DMS114 treated with DMSO at 0.1 percent for 48 hours (cell line): ENCODE measurements at regions not wholly inside any gene's neighbourhood (a gene's known extent, or its start where the extent isn't known, plus 50 kb on each side); places are given as distances from the start of the nearest gene placed in this dataset.
"Not testable (repeated sequence)": the region's sequence is repeated elsewhere in the genome, so short reads cannot be mapped to it uniquely, and the experiment has no call there.

Source experiments
- DNase-seq: peaks from one replicate; lab custom pipeline; 2025; ENCODE audit not compliant: unreplicated experiment; lab: John Stamatoyannopoulos, UW

DNA sequence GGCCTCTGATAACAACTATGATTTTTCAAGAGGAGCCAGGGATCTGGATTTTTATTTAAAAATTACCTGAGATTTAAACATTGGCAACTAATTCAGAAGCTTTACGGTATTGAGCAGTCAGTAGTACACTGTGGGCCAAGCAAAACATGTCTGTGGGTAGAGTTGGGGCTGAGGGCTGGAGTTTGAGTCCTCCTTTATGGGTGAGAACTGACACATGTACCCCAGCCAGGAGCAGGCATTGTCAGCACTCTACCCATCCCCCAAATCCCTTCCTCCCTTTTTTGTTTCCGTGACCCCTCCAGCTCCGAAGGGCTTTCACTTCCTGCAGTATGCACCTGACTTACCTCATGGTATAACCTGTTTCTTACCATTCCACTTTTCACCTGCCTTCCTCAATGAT is 131.4 kb downstream of the SNX5 start:
- no peak for DNase-seq

DNA sequence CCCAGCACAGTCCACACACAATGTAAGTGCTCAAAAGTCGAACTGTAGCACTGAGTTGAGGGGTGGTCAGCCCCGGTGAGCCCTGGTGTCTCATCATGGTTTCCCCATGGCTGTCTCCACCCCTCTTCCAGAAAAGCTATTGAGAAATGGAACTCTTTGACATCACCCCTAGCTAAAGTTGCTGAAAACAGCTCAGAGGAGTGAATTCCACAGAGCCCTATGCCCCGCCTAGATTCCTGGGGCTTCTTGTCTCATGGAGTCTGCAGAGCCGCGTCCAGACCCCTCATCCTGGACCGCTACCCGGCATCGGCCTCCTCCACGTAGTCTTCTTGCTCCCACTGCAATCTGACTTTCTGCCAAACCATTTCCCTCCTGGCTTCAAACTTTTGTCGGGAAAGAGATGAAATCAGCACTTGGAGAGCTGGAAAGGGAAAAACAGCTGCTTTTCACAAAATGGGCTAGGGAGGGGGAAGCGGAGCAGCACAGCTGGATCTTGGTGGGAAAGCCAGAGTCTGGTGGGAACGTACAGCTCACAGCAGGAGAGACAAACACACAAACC is 132.2 kb downstream of the SNX5 start:
- DNase-seq: no peak

DNA sequence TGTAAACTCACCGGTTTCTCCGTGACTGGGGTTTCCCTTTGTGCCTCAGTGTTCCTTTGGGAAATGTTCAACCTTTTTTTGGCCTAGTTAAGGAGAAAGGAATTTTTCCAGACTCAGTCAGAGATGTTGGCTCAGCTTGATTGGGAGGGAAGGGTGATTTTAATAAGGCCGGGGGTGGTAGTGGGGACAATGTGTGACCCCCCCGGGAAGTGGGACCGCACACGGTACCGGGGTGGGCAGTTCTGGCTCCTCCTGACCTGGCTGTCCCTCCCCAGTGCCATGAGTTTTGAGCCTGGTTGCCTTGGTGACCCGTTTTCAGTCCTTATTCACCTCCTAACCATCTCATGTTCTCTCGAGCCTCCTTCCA is 132.7 kb downstream of the SNX5 start:
- DNase-seq: no peak

DNA sequence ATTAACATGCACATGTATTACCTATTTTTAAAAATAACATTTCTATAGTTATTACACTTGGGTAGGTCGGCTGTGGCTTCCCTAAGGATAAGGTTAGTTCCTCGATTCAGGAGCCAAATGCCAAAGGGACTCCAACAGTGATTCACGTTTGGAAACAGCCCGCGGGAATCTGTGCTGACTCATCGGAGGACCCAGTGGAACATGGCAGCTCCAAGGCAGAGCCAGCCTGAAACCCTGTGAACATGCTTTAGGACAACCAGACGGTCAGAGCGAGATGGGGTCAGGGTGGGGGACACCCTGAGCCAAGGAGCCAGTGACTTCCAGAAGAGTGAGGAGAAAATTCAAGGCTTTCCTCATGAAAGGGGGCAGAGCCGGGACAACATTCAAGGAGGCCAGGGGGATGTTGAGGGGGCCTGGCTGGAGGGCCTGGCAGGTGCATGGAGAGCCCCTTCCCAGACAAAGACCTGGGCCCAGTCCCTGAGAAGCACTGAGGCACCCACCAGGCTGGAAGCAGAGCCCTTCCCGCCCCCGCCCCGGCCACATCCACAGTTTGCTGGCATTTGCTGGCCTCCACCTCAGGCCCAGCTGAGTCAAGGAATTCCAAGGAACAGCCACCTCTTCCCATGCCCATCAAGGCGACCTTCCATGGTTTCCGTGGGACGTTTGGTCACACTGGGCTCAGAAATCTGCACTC is 133.2 kb downstream of the SNX5 start:
- no peak for DNase-seq

DNA sequence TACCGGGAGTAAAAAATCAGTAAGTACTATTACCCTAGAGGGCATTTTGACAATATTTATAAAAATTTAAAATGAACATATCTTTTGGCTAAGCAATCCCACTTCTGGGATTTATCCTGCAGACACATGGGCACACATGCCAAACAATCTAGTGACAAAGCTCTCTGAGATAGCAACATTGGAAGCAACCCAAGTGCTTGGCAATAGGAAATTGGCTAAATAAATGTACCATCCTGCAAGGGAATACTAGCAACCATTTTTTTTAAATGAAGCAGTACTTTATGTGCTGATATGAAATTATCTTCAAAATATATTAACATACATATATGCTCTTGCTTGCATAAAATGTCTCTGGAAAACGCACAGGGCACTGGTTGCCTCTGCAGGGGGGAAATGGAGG is 133.8 kb downstream of the SNX5 start:
- DNase-seq: no peak

DNA sequence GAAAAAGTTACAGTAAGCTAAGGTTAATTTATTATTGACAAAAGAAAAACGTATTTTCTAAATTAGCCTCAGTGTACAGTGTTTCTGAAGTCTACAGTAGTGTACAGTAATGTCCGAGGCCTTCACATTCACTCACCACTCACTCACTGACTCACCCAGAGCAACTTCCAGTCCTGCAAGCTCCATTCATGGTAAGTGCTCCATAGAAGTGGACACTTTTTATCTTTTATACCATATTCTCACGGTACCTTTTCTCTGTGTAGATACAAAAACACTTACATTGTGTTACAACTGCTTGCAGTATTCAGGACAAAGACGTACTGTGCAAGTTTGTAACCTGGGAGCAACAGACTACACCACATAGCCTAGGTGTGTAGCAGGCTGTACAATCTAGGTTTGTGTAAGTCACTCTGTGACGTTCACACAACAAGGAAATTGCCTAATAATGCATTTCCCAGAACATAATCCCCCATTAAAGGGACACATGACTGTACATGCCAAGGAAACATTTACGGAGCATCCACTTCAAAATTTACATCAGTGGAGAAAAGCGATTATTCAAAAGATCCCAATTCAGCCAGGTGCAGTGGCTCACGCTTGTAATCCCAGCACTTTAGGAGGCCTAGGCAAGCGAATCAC is 133.4 kb downstream of the BANF2 start:
- no peak for DNase-seq

DNA sequence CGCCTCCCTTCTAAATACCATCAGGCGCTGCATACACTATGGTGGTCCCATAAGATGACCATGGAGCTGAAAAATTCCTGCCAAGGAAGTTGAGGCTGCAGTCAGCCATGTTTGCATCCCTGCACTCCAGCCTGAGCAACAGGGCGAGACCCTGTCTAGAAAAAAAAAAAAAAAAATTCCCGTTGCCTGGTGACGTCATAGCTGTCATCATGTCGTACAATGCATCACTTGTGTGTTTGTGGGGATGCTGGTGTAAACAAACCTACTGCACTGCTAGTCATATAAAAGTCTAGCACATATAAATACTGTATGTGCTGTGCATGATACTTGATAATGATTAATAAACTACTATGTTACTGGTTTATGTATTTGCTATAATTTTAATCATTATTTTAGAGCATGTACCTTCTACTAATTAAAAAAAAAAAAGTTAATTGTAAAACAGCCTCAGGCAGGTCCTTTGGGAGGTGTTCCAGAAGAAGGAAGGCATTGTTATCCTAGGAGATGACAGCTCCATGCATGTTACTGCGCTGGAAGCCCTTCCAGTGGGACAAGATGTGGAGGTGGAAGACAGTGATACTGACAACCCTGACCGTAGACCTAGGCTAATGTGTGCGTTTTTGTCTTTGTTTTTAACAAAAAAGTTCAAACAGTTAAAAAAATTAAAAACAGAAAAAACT is 132.6 kb downstream of the BANF2 start:
- DNase-seq: no peak

DNA sequence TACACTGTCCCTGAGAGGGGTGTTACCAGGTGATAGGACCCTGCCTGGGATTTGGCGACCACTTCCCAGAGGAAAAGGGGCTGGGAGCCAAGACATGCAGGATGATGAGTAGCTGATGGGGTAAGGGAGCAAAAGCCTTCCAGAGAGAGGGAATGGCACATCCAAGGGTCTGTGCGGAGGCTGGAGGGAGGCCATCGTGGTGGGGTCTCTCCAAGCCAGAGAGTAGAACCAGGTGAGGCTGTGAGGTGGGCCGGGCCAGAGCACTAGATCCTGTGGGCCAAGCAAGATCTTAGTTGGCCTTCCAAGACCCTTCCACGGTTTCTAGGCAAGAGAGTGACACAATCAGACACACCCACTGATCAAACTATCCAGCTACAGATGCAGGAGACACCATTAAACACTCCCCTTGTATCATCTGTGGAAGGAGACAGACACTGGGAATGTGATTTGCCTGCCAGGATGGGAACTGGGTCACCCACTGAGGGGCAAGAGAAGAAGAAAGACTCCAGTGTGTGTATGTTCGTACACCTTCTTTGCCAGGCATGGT is 128.9 kb downstream of the BANF2 start:
- no peak for DNase-seq

DNA sequence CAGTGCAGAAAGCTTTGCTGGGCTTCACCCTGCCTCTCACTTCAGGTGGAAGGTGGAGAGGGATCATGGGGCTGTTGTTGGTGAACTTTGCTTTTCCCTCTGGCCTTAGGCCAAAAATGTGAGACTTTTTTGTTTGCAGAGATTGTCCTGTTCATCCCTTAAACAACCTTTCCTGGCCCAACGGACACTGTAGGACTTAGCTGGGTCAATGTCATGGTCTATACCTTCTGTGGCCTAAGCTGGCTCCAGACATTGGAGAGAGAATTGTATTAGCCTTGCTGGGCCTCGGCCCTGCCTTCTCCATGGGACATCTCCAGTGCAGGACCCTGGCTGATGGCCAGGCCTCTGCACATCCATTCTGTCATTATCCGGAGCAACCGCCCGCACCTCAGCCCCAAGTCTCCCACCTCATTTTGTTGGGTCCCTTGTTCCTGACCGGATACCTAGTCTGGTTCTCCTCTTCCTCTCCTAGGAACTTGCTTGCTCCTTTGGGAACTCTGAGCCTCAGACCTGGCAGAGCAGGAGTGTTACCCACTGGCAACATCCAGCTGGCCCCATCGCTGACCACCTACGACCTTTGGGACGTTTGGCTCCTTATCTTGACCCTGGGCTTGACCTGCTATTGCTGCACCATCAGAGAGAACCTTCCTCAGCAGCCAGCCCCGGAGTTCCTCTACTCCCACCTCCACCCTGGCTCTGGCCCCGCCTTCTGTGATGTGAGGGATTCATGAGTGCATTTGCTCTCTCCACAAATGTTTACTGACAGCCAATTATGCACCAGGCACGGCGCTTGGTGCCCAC is 128.2 kb downstream of the BANF2 start:
- no peak for DNase-seq

DNA sequence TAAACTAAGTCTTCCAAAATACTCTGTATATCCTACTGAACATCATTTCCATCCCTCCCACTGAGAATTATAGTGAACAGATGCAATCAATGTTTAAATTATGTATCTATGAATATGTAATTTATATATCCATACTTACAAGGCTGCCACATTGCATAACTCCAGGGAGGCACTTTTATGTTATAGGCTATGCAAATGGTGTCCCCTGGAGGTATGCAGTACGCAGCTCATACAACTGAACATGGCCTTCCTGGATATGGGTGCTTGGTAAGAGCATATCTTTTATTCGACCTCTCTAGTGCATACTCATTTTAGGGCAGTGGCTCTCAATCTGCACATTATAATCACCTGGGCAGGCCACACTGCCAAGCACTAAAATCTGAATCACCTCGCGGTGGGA is 127.3 kb downstream of the BANF2 start:
- no peak for DNase-seq

DNA sequence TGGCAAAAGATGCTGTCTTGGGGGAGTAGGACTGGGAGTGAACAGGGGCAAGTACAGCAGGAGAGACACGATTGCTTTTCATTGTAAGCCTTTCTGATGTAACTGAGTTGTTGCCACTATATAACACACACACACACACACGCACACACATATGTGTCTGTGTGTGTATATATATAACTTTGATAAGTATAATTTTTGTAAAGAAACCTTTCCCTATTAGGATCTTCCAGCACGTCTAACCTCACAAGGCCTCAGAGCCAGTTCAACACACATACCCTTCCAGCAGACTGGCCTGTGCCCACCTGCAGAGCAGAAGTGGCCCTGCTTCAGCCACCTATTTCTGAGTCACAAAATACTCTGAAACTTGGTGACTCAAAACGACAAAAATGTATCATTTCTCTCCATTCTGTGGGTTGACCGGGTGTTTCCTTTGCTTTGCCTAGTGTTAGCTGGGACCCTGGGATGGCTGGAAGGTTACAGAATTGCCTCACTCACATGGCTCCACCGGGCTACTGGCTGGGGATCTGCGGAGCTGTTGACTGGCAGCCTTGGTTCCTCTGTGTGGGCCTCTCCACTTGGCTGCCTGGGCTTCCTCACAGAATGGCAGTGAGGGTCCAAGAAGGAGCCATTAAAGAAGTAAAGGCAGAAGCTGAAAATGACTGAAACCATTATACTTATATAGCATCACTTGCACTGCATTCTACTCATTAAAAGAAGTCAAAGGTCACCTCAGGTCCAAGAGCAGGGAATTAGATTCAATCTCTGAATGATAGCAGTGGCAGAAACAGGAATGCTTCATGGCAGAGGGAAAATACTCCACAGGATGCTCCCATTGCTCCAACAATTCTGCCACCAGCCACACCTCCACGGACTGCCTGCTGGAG is 126.4 kb downstream of the BANF2 start:
- DNase-seq: no peak

DNA sequence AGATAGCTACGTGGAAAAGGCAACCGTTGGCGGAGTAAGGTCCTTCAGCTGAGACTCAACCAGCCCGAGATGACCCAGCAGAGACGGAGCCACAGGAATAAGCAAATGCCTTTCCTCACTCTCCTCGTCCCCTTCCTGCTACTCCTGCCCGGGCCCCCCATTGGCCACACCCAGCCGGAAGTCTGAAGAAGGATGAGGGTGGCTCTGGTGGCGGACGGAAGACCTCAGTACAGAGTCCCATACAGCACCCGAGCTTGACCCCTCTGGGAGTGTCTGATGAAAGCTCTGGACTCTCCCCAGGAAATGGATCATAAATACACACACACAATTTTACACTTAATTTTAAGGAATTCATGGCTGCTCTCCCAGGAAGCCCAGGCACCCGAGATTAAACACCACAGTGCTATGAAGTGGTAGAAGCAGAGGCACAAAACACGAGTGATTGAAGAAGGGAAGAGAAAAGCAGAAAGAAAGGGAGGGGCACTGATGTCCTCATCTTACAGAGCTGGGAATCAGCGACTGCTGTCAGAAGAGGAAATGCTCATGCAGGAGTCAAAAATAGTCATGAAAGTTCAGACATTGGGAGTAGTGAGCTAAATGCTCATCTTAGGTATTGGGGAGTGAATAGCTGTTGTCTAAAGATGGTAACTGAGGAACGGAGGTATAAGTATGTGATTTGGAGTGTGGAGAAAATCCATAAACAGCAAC is 125.6 kb downstream of the BANF2 start:
- DNase-seq: no peak

DNA sequence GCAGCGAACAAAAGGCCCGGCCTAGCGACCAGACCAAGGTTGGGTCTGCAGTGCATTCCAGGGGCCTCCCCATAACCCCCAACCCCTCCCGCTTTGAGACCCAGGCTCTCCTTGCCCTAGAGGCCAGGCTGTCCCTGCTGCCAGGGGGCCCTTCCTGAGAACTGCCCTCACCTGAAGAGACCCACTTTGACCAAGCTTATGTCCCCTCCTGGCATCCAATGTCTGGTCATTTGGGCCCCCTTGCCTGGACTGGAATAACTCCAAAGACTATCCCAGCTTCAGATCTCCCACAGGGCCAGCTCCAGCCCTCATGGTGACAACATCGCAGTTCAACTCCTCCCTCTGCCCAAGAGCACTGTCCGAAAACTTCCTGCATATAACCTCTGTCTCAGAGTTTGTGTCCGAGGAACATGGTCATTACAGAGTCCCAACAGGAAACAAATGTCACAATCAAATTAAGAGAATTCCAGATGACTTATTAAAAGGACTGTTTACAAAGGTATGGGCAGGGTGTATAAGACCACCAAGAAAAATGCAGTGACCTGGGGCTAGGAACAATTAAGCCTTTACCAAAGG is 125.0 kb downstream of the BANF2 start:
- DNase-seq: no peak

DNA sequence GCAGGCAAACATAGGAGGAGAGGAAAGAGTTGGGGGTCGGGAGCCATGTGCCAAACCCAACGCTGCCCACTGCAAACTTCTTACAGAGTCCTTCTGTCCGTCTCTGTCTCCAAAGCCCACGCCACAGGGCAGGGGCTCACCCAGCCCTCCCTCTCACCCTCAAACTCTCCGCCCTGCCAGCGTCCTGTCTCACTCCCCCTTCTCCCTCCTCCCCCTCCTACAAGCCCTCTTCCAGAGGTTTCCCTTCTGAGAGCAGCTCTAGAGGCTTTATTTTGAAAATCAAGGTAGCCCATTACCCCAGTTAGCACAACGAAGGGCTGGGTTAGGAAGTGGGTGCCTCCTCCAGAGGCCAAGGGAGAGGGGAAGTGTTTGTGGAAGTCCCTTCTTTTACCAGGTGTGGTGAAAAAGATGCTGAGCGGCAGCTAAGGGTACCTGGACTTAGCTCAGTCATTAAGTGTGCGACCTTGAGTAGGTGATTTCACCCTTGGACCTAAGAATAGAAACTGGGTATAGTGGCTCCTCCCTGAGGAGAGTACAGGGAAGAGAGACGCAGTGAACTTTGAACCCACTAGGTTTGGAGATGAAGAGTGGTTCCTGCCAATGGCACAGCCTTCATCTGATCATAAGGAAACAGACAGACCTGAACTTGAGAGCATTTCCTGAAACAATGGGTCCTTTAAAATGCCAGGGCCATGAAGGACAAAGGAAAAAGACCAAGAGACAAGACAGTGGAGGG is 123.8 kb downstream of the BANF2 start:
- DNase-seq: no peak

DNA sequence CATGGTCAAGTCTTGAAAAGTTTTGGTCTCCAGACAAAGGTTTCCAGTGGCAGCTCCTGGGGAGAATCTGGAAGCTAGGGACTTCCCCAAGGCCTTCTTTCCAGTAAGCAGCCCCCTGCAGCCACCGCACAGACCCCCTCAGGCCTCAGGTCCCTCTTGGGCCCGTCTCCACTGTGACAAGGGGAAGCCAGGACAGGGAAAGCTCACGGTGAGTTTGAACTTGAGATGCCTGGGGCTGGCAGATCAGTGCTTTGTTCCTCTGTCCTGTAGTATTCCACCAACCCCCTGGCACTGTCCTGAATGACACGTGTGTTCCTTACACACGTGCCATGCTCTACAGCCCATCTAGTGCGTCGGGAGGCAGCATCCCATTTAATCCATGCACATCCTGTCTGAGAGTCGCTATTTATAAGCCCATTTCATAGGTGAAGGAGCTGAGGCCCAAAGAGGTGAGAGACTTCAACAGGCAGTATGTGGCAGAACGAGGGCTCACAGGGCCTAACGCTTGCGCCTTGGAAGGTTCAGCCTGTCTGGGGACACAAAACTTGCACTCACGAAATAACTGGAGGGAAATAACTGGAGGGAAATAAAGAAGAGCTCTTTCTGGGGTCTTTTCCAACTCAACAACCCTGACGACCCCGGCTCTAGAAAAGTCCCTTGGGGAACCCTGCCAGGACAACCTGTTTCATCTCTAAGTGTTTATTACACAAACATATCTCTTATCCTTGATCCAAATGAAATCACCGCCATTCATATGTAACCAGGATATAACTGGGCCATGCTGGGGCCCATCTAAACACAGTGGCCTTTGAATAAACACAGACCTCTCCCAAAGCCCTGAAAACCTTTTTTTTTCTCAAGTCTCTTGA is 123.0 kb downstream of the BANF2 start:
- no peak for DNase-seq

DNA sequence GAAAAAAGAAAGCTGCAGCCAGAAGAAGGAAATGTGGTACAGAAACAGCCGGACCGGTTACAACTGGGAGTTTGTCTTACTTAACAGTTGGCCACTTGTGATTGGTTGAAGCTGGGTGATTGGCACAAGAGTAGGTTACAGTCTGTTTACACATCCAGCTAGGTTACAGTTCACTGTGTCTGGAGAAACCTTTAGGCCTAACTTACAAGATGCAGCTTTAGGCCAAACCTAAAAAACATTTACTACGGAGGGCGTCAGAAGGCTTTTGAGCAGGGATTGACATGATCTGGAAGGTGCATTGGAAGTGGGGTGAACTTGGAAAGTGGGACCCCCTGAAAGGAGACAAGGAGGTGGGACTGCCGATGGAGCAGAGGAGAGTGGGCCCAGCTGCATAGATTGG is 122.3 kb downstream of the BANF2 start:
- DNase-seq: no peak

DNA sequence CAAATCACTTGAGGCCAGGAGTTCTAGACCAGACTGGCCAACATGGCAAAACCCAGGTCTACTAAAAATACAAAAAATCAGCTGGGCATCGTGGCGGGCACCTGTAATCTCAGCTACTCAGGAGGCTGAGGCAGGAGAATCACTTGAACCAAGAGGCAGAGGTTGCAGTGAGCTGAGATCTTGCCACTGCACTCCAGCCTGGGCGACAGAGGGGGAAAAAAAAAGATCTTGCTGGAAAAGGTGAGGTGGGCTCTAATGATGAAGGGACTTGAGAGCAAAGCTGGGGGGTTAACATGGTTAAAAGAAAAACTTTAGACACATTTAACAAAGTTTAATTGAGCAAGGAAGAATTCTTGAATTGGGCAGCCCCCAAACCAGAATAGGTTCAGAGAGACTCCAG is 121.8 kb downstream of the BANF2 start:
- not testable (repeated sequence) for DNase-seq
